Bronchial epithelial cell (primary cell): ENCODE measurements at regions not wholly inside any gene's neighbourhood (a gene's known extent, or its start where the extent isn't known, plus 50 kb on each side); places are given as distances from the start of the nearest gene placed in this dataset.
A peak's percentile ranks its signal among the peaks of the same experiment; 100 is the strongest.

ENCODE experiments used
- DNase-seq: peaks from one replicate; pipeline ENCODE4 v3.0.0-alpha.2; 2010; ENCODE audit warnings: low read depth
- FAIRE-seq: peaks from 2 replicates; lab custom pipeline; 2011; peaks lifted over from hg19 to GRCh38; lab: Jason Lieb, UNC
- H3K27me3 ChIP-seq: 2 replicates; pipeline ENCODE4 v1.5.1; 2011; ENCODE audit warnings: low read length; ENCODE audit not compliant: control insufficient read depth, insufficient read depth
- H3K36me3 ChIP-seq: 2 replicates; pipeline ENCODE4 v1.5.1; 2011; ENCODE audit warnings: low read length; ENCODE audit not compliant: control insufficient read depth, insufficient read depth
- H3K4me3 ChIP-seq: 2 replicates; pipeline ENCODE4 v1.5.1; 2011; ENCODE audit warnings: mild to moderate bottlenecking, low read depth, low read length, control low read depth
- CTCF ChIP-seq: IDR thresholded peaks from 2 replicates; pipeline ENCODE4 v1.5.1; 2011; ENCODE audit warnings: mild to moderate bottlenecking, moderate library complexity, low read length, control low read depth, inconsistent platforms; ENCODE audit not compliant: insufficient read depth, severe bottlenecking

GRCh38 chr7:46028246-46028645 lies 107.2 kb upstream of the IGFBP3 start:
- FAIRE-seq (no peak), DNase-seq (no peak)
- Histone ChIP-seq H3K4me3 (no peak overlapping the region), H3K27me3 (peaks cover 2% of the 10 kb centered on the region), H3K36me3 (no peaks in the 10 kb centered on the region)
- no peak for TF ChIP-seq CTCF

- H3K4me3 ChIP-seq: no peak overlapping the region
- H3K36me3 ChIP-seq: no peaks in the 10 kb centered on the region
- H3K27me3 ChIP-seq: peaks cover 2% of the 10 kb centered on the region
- no peak for FAIRE-seq
- TF ChIP-seq CTCF: no peak
- DNase-seq: no peak
Observed at GRCh38 chr7:46026741-46027140, 105.7 kb upstream of the IGFBP3 start.

- peaks cover 2% of the 10 kb centered on the region for H3K27me3 ChIP-seq
- DNase-seq (no peak), FAIRE-seq (peak; percentile 47)
Observed at GRCh38 chr7:46024263-46024916, 103.3 kb upstream of the IGFBP3 start.

GRCh38 chr7:46022397-46022796 lies 101.3 kb upstream of the IGFBP3 start:
- H3K36me3 ChIP-seq: no peaks in the 10 kb centered on the region
- no peak for TF ChIP-seq CTCF

More at GRCh38 chr7:46024263-46024916, 103.3 kb upstream of the IGFBP3 start:
- no peaks in the 10 kb centered on the region for H3K36me3 ChIP-seq
- H3K4me3 ChIP-seq: no peak overlapping the region
- TF ChIP-seq CTCF: no peak

GRCh38 chr7:46015107-46015868 lies 94.2 kb upstream of the IGFBP3 start:
- no peak overlapping the region for H3K4me3 ChIP-seq
- no peak for FAIRE-seq
- H3K36me3 ChIP-seq: no peaks in the 10 kb centered on the region
- no peak for DNase-seq
- H3K27me3 ChIP-seq: no peaks in the 10 kb centered on the region
- no peak for TF ChIP-seq CTCF

More at GRCh38 chr7:46022397-46022796, 101.3 kb upstream of the IGFBP3 start:
- Histone ChIP-seq H3K27me3 (peaks cover 2% of the 10 kb centered on the region), H3K4me3 (no peak overlapping the region)
- DNase-seq (no peak), FAIRE-seq (no peak)
